ENCODE measurements at regions not wholly inside any gene's neighbourhood (a gene's known extent, or its start where the extent isn't known, plus 50 kb on each side); places are given as distances from the start of the nearest gene placed in this dataset.

GRCh38 chr18:27614951-27615844, 430.1 kb upstream of the CHST9 start:
- intact Hi-C loops (cut with micrococcal nuclease; ENCODE audit: unreplicated experiment) = no loop called here
- Mint-ChIP-seq H3K27me3 (ENCODE audit: unreplicated experiment) (no peaks in the 10 kb centered on the region), H3K36me3 (ENCODE audit: insufficient read depth, unreplicated experiment) (no peaks in the 10 kb centered on the region), H3K4me1 (ENCODE audit: low read depth, unreplicated experiment) (peaks cover 15% of the 10 kb centered on the region), H3K4me3 (ENCODE audit: low read depth, unreplicated experiment) (no peak overlapping the region), H3K27ac (ENCODE audit: unreplicated experiment) (no peak overlapping the region), H3K9me3 (ENCODE audit: low read depth, unreplicated experiment) (no peaks in the 10 kb centered on the region)
- CTCF ChIA-PET = interaction anchor here (1.2 kb wide), 1 partner anchor 10 kb away, joined by 3 read pairs; no protein-coding TSS in a partner anchor
- TF ChIP-seq, protein P1, sequence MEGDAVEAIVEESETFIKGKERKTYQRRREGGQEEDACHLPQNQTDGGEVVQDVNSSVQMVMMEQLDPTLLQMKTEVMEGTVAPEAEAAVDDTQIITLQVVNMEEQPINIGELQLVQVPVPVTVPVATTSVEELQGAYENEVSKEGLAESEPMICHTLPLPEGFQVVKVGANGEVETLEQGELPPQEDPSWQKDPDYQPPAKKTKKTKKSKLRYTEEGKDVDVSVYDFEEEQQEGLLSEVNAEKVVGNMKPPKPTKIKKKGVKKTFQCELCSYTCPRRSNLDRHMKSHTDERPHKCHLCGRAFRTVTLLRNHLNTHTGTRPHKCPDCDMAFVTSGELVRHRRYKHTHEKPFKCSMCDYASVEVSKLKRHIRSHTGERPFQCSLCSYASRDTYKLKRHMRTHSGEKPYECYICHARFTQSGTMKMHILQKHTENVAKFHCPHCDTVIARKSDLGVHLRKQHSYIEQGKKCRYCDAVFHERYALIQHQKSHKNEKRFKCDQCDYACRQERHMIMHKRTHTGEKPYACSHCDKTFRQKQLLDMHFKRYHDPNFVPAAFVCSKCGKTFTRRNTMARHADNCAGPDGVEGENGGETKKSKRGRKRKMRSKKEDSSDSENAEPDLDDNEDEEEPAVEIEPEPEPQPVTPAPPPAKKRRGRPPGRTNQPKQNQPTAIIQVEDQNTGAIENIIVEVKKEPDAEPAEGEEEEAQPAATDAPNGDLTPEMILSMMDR (IDR thresholded peaks at IDR 0.05; ENCODE audit: unreplicated experiment) = no peak
- BruUV-seq (replicated peaks) = no TSS peak
- DNase-seq = no peak

GRCh38 chr18:27609221-27609620, 424.1 kb upstream of the CHST9 start:
- Mint-ChIP-seq H3K4me3 (ENCODE audit: low read depth, unreplicated experiment) (no peak overlapping the region), H3K9me3 (ENCODE audit: low read depth, unreplicated experiment) (no peaks in the 10 kb centered on the region), H3K27me3 (ENCODE audit: unreplicated experiment) (no peaks in the 10 kb centered on the region), H3K36me3 (ENCODE audit: insufficient read depth, unreplicated experiment) (peaks cover 6% of the 10 kb centered on the region), H3K4me1 (ENCODE audit: low read depth, unreplicated experiment) (peaks cover 12% of the 10 kb centered on the region), H3K27ac (ENCODE audit: unreplicated experiment) (no peak overlapping the region)
- no peak for DNase-seq
- BruUV-seq (replicated peaks) = no TSS peak
- intact Hi-C loops (cut with micrococcal nuclease; ENCODE audit: unreplicated experiment) = loop anchor here (10.0 kb wide), 1 partner anchor 586 kb away; no protein-coding TSS in a partner anchor
- CTCF ChIA-PET = interaction anchor here (1.2 to 1.4 kb wide), 3 partner anchors 10 to 141 kb away, joined by 3 to 8 read pairs (median 5); no protein-coding TSS in a partner anchor
- TF ChIP-seq, protein P1 (IDR thresholded peaks at IDR 0.05; ENCODE audit: unreplicated experiment) = no peak

GRCh38 chr18:27608742-27609141, 423.6 kb upstream of the CHST9 start:
- no peaks in the 10 kb centered on the region for H3K9me3 Mint-ChIP-seq (ENCODE audit: low read depth, unreplicated experiment)

DNA sequence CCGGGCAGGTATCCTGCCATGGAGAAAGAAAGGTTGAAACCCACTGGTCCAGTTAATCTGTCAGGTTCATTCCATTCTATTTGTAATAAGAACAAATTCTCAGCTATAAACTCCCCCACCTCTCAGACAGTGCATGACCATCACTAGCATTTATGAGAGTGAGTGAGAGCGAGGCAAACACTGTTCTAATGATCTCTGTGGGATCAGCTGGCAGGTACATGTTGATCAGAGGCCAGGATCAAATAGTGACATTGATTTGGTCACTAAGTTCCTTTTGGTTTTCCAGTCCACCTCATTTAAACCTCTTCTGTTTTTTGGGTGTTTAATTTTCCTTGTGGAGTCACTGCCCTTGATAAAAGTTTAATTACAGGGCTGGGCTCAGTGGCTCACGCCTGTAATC, 423.1 kb upstream of the CHST9 start:
- Mint-ChIP-seq H3K4me3 (ENCODE audit: low read depth, unreplicated experiment) (no peak overlapping the region), H3K27ac (ENCODE audit: unreplicated experiment) (no peak overlapping the region), H3K36me3 (ENCODE audit: insufficient read depth, unreplicated experiment) (peaks cover 6% of the 10 kb centered on the region), H3K4me1 (ENCODE audit: low read depth, unreplicated experiment) (peaks cover 14% of the 10 kb centered on the region), H3K9me3 (ENCODE audit: low read depth, unreplicated experiment) (no peaks in the 10 kb centered on the region), H3K27me3 (ENCODE audit: unreplicated experiment) (no peaks in the 10 kb centered on the region)
- no TSS peak for BruUV-seq (replicated peaks)
- DNase-seq = no peak
- TF ChIP-seq, protein P1 (IDR thresholded peaks at IDR 0.05; ENCODE audit: unreplicated experiment) = no peak
- CTCF ChIA-PET = interaction anchor here (1.2 to 1.4 kb wide), 3 partner anchors 11 to 142 kb away, joined by 3 to 8 read pairs (median 5); no protein-coding TSS in a partner anchor
- intact Hi-C loops (cut with micrococcal nuclease; ENCODE audit: unreplicated experiment) = loop anchor here (10.0 kb wide), 1 partner anchor 587 kb away; no protein-coding TSS in a partner anchor

More at GRCh38 chr18:27608742-27609141, 423.6 kb upstream of the CHST9 start:
- no peak overlapping the region for H3K4me3 Mint-ChIP-seq (ENCODE audit: low read depth, unreplicated experiment)
- intact Hi-C loops (cut with micrococcal nuclease; ENCODE audit: unreplicated experiment) = loop anchor here (10.0 kb wide), 1 partner anchor 586 kb away; no protein-coding TSS in a partner anchor
- CTCF ChIA-PET = interaction anchor here (1.2 to 1.4 kb wide), 3 partner anchors 10 to 142 kb away, joined by 3 to 8 read pairs (median 5); no protein-coding TSS in a partner anchor
- no TSS peak for BruUV-seq (replicated peaks)
- peaks cover 14% of the 10 kb centered on the region for H3K4me1 Mint-ChIP-seq (ENCODE audit: low read depth, unreplicated experiment)
- DNase-seq = peak; percentile 16
- H3K36me3 Mint-ChIP-seq (ENCODE audit: insufficient read depth, unreplicated experiment) = peaks cover 6% of the 10 kb centered on the region
- TF ChIP-seq, protein P1 (IDR thresholded peaks at IDR 0.05; ENCODE audit: unreplicated experiment) = peak; percentile 39
- no peaks in the 10 kb centered on the region for H3K27me3 Mint-ChIP-seq (ENCODE audit: unreplicated experiment)
- H3K27ac Mint-ChIP-seq (ENCODE audit: unreplicated experiment) = no peak overlapping the region

Measured in Calu3 (cell line).